ENCODE measurements at regions not wholly inside any gene's neighbourhood (a gene's known extent, or its start where the extent isn't known, plus 50 kb on each side); places are given as distances from the start of the nearest gene placed in this dataset.
"Not testable (repeated sequence)": the region's sequence is repeated elsewhere in the genome, so short reads cannot be mapped to it uniquely, and the experiment has no call there.

GRCh38 chr5:82466986-82467561 is 188.9 kb upstream of the RPS23 start:
- DNase-seq, result no peak

- no peak for DNase-seq
Measured at GRCh38 chr5:82465235-82465634, 187.1 kb upstream of the RPS23 start.

GRCh38 chr5:82459626-82460025 is 181.5 kb upstream of the RPS23 start:
- DNase-seq, result no peak

- DNase-seq, result not testable (repeated sequence)
Measured at GRCh38 chr5:82455317-82455716, 177.2 kb upstream of the RPS23 start.

- no peak for DNase-seq
Measured at GRCh38 chr5:82448374-82448773, 170.2 kb upstream of the RPS23 start.

GRCh38 chr5:82447913-82448312 is 169.8 kb upstream of the RPS23 start:
- DNase-seq, result no peak

- DNase-seq, result no peak
Measured at GRCh38 chr5:82446809-82447208, 168.7 kb upstream of the RPS23 start.

GRCh38 chr5:82445726-82446335 is 167.7 kb upstream of the RPS23 start:
- no peak for DNase-seq

- DNase-seq, result no peak
Measured at GRCh38 chr5:82439750-82440445, 161.7 kb upstream of the RPS23 start.

- DNase-seq, result not testable (repeated sequence)
Measured at GRCh38 chr5:82437565-82437964, 159.4 kb upstream of the RPS23 start.

- no peak for DNase-seq
Measured at GRCh38 chr5:82436291-82436690, 158.1 kb upstream of the RPS23 start.

- DNase-seq, result not testable (repeated sequence)
Measured at GRCh38 chr5:82434696-82435660, 156.8 kb upstream of the RPS23 start.

- no peak for DNase-seq
Measured at GRCh38 chr5:82426464-82427154, 148.5 kb upstream of the RPS23 start.

GRCh38 chr5:82425591-82425990 is 147.4 kb upstream of the RPS23 start:
- no peak for DNase-seq

- no peak for DNase-seq
Measured at GRCh38 chr5:82424211-82424610, 146.1 kb upstream of the RPS23 start.

GRCh38 chr5:82422751-82423181 is 144.6 kb upstream of the RPS23 start:
- no peak for DNase-seq

- DNase-seq, result no peak
Measured at GRCh38 chr5:82422001-82422740, 144.0 kb upstream of the RPS23 start.

GRCh38 chr5:82421119-82421518 is 143.0 kb upstream of the RPS23 start:
- DNase-seq, result no peak

- not testable (repeated sequence) for DNase-seq
Measured at GRCh38 chr5:82420524-82420923, 142.4 kb upstream of the RPS23 start.

GRCh38 chr5:82419559-82420332 is 141.6 kb upstream of the RPS23 start:
- DNase-seq, result no peak

- DNase-seq, result no peak
Measured at GRCh38 chr5:82418608-82418950, 140.4 kb upstream of the RPS23 start.

Data from stimulated activated CD4-positive, alpha-beta T cell treated with anti-CD3 and anti-CD28 coated beads, Interleukin-4, amount 100 ng/mL, for 1 hour (primary cell).